Nephron progenitor cell (in vitro differentiated cells): ENCODE measurements at regions not wholly inside any gene's neighbourhood (a gene's known extent, or its start where the extent isn't known, plus 50 kb on each side); places are given as distances from the start of the nearest gene placed in this dataset.
"Not testable (repeated sequence)": the region's sequence is repeated elsewhere in the genome, so short reads cannot be mapped to it uniquely, and the experiment has no call there.

Experiments used
- DNase-seq: peaks from one replicate; pipeline ENCODE4 v3.0.0; 2021
- H3K27ac Mint-ChIP-seq: 2 replicates; pipeline ENCODE4 v1.8.0; 2021; ENCODE audit warnings: mild to moderate bottlenecking, moderate library complexity, mixed read lengths
- H3K27me3 Mint-ChIP-seq: 2 replicates; pipeline ENCODE4 v1.8.0; 2021; ENCODE audit warnings: mild to moderate bottlenecking, low read depth, mixed read lengths; ENCODE audit not compliant: poor library complexity
- H3K36me3 Mint-ChIP-seq: 2 replicates; pipeline ENCODE4 v1.8.0; 2021; ENCODE audit warnings: low read depth, mixed read lengths
- H3K4me1 Mint-ChIP-seq: 2 replicates; pipeline ENCODE4 v1.8.0; 2021; ENCODE audit warnings: mixed read lengths
- H3K4me3 Mint-ChIP-seq: 2 replicates; pipeline ENCODE4 v1.8.0; 2021; ENCODE audit warnings: mild to moderate bottlenecking, moderate library complexity, mixed read lengths
- H3K9me3 Mint-ChIP-seq: 2 replicates; pipeline ENCODE4 v1.8.0; 2021; ENCODE audit warnings: mild to moderate bottlenecking, moderate library complexity, mixed read lengths
- TF ChIP-seq, protein P1 (sequence below): fragments of 200-600 bp; sonication (generic); IDR thresholded peaks from 2 replicates; pipeline ENCODE4 v1.5.0; 2021; ENCODE audit warnings: antibody characterized with exemption

DNA sequence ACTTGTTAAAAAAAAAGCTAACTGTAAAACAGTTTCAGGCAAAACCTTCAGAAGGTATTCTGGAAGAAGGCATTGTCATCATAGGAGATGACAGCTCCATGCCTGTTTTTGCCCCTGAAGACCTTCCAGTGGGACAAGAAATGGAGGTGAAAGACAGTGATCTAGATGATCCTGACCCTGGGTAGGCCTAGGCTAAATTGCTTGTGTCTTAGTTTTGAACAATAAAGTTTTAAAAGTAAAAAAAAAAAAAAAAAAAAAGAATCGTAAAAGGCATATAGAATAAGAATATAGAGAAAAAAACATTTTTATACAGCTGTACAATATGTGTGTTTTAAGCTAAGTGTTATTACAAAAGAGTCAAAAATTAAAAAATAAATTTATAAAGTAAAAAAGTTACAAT lies 106.6 kb upstream of the PLXNA2 start:
- H3K4me3 Mint-ChIP-seq: no peak overlapping the region
- H3K36me3 Mint-ChIP-seq: no peaks in the 10 kb centered on the region
- peaks cover 18% of the 10 kb centered on the region for H3K27me3 Mint-ChIP-seq
- no peak for DNase-seq
- H3K27ac Mint-ChIP-seq: no peak overlapping the region
- no peaks in the 10 kb centered on the region for H3K9me3 Mint-ChIP-seq
- H3K4me1 Mint-ChIP-seq: peaks cover 21% of the 10 kb centered on the region
- TF ChIP-seq, protein P1, sequence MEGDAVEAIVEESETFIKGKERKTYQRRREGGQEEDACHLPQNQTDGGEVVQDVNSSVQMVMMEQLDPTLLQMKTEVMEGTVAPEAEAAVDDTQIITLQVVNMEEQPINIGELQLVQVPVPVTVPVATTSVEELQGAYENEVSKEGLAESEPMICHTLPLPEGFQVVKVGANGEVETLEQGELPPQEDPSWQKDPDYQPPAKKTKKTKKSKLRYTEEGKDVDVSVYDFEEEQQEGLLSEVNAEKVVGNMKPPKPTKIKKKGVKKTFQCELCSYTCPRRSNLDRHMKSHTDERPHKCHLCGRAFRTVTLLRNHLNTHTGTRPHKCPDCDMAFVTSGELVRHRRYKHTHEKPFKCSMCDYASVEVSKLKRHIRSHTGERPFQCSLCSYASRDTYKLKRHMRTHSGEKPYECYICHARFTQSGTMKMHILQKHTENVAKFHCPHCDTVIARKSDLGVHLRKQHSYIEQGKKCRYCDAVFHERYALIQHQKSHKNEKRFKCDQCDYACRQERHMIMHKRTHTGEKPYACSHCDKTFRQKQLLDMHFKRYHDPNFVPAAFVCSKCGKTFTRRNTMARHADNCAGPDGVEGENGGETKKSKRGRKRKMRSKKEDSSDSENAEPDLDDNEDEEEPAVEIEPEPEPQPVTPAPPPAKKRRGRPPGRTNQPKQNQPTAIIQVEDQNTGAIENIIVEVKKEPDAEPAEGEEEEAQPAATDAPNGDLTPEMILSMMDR: no peak

DNA sequence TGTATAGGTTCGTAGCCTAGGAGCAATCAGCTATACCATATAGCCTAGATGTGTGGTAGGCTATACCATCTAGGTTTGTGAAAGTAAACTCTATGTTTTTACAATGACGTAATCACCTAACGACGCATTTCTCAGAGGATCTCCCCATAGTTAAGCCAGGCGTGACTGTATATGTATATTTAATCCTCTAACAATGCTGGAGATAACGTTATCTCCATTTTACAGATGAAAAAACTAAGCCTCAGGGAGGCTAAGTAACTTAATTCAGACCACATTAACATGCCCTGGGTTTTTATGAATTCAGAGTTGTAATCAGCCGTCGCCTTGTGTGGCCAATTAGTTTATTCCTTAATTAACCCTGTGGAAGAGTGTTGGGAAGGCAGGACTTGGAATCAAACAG lies 107.7 kb upstream of the PLXNA2 start:
- DNase-seq: no peak
- Mint-ChIP-seq H3K9me3 (no peaks in the 10 kb centered on the region), H3K27me3 (peaks cover 14% of the 10 kb centered on the region), H3K4me1 (peaks cover 23% of the 10 kb centered on the region), H3K27ac (no peak overlapping the region), H3K4me3 (no peak overlapping the region), H3K36me3 (no peaks in the 10 kb centered on the region)
- TF ChIP-seq, protein P1: no peak

DNA sequence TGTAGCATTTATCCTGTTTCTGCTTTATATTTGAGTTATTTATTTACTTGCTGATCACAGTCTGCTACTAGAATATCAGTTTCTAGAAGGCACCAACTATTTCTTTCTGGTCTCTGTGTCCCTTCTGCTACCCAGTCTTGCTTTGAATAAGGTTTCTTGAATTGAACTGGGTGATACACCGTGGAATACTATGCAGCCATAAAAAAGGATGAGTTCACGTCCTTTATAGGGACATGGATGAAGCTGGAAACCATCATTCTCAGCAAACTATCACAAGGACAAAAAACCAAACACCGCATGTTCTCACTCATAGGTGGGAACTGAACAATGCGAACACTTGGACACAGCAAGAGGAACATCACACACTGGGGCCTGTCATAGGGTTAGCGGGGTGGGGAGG lies 109.6 kb upstream of the PLXNA2 start:
- H3K9me3 Mint-ChIP-seq, DNase-seq, H3K27me3 Mint-ChIP-seq, H3K27ac Mint-ChIP-seq, H3K36me3 Mint-ChIP-seq, H3K4me3 Mint-ChIP-seq: not testable (repeated sequence)
- H3K4me1 Mint-ChIP-seq: peaks cover 27% of the 10 kb centered on the region

DNA sequence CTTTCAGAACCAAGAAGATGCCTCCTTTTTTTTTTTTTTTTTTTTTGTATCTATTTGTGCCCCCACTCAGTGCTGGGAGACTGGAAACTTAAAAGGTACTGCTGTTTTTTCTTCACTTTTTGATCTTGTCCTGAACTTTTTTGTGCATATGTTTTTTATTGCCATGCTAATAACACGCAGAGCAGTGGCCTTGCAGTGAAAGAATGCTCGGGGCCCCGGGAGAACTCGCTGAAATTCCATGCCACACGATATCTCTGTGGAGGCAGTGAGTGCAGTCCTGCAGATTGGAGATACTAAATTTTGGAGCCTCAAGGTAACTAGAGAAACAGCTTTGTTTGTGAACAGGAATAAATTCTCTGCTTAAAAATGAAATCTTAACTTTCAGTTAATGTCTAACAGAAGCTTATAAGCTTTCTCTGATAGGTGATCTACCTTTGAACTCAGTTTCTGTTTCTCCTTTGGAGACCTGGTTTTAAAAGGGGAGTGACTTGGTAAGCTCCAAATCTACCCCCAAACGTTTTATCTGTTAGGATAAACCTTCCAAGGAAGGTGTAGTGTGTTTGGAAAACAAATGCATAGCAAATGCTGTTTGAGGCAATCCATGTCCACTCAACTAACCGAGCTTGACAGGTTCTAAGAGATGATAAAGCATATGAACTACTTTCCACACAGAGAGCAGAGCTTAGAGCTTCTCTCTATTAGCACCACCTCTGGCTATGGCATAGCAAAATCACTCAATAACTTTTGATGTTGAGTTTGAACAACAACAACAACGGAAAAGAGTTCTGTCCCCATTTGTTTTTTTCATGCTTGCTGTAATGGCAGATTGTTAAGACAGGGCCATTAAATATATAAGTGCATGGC lies 113.7 kb upstream of the PLXNA2 start:
- no peak overlapping the region for H3K4me3 Mint-ChIP-seq

DNA sequence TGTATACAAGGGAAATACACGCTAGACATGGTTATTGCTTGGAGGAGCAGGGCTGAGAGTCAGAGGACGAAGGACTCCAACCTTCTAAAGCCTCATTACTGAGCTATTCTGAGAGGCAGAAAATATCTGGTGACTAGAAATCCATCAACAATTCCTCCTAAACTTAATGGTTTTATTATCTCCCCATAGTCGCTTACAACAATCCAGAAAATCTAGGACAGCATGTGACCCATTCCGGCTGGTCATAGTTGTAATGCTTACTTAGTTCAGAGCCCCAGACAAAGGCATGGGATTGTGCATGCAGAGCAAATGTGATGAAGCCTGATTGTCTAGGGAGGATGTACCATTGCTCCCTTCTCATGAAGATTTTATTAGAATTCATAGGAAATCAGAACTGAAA lies 114.5 kb upstream of the PLXNA2 start:
- no peak for DNase-seq
- Mint-ChIP-seq H3K27ac (no peak overlapping the region), H3K27me3 (peaks cover 5% of the 10 kb centered on the region), H3K4me1 (peaks cover 13% of the 10 kb centered on the region), H3K4me3 (no peak overlapping the region), H3K36me3 (no peaks in the 10 kb centered on the region), H3K9me3 (no peaks in the 10 kb centered on the region)
- TF ChIP-seq, protein P1: no peak

More for the DNA sequence above, 113.7 kb upstream of the PLXNA2 start:
- Mint-ChIP-seq H3K4me1 (peaks cover 13% of the 10 kb centered on the region), H3K27me3 (peaks cover 5% of the 10 kb centered on the region), H3K36me3 (no peaks in the 10 kb centered on the region), H3K9me3 (no peaks in the 10 kb centered on the region), H3K27ac (no peak overlapping the region)
- DNase-seq: no peak
- TF ChIP-seq, protein P1: no peak

DNA sequence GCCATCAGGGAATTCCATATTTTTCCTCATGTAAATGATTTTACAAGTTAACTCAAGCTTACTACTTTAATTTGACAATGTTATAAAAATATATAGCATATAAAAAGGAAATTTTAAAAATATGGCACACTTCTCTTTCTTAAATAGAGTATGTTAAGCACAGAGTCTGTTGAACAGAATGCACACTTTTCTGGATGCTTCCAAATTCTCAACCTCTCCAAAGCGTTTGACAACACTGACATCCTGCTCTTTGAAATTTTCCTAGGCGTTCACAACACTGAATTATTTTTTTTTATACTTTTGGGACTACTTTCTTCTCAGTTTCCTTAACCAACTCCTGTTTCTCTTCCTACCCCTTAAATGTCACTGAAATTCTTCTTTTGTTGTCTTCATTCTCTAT lies 117.8 kb upstream of the PLXNA2 start:
- Mint-ChIP-seq H3K4me1 (peaks cover 10% of the 10 kb centered on the region), H3K36me3 (no peaks in the 10 kb centered on the region), H3K27me3 (peaks cover 5% of the 10 kb centered on the region), H3K27ac (no peak overlapping the region), H3K4me3 (no peak overlapping the region), H3K9me3 (no peaks in the 10 kb centered on the region)
- TF ChIP-seq, protein P1: no peak
- DNase-seq: no peak
